GM21529 (cell line): ENCODE measurements at regions not wholly inside any gene's neighbourhood (a gene's known extent, or its start where the extent isn't known, plus 50 kb on each side); places are given as distances from the start of the nearest gene placed in this dataset.

Experiments used
- ATAC-seq: cut with Tn5 transposase; IDR thresholded peaks from one replicate; pipeline ENCODE4 v1.9.1; 2021; ENCODE audit not compliant: unreplicated experiment

GRCh38 chr16:56140645-56141044 is 50.6 kb upstream of the GNAO1 start:
- ATAC-seq, result no peak

- ATAC-seq, result no peak
These were observed 54.0 kb upstream of the GNAO1 start for GRCh38 chr16:56137269-56137668.

GRCh38 chr16:56136256-56136655 is 55.0 kb upstream of the GNAO1 start:
- ATAC-seq, result no peak

DNA sequence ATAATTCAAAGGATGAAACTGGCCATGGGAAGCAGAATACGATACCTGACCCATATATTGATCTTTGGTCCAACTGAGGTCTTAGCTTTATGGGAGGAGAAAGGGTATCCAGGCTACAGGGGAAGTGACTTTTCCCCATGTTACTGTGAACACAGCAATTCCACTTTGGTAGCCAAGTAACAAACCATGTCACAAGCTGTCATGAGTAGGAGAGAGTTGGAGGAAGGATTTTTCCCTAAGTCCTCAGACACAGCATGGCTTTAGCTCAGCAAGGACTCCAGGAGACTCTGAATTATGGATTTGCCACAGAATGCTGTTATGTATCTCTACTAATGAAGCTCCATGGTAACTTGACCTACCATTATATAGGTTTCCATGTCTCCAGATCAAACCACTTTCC is 56.5 kb upstream of the GNAO1 start:
- no peak for ATAC-seq

DNA sequence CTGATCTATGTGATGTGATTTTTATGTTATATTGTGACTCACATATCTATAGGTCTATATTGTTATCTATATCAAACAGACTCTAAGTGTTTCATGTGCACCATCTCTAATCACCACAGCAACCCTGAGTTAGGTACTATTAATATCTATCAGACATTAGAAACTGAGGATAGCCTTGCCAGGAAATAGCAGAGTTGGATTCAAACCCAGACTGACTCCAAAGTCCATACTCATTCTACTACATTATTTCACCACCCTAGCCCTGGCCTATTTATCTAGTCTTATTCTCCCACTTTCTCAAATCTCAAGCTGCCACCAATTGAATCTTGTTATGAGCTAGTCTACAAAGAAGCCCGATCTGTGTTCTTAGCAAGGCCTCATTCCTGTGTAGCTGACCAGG is 65.4 kb upstream of the GNAO1 start:
- no peak for ATAC-seq

DNA sequence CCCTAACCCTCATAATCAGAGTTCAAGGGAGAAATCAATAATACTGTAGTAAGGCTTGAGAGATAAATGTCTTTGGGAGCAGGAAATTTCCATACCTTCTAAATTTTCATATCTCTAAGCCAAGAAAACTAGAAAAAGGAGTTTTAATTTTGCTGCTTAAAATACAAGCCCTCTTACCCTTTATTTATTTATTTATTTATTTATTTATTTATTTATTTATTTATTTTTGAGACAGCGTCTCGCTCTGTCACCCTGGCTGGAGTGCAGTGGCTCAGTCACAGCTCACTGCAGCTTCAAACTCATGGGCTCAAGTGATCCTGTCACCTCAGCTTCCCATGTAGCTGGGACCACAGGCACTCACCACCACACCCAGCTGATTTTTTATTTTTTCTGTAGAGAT is 69.0 kb upstream of the GNAO1 start:
- no peak for ATAC-seq

DNA sequence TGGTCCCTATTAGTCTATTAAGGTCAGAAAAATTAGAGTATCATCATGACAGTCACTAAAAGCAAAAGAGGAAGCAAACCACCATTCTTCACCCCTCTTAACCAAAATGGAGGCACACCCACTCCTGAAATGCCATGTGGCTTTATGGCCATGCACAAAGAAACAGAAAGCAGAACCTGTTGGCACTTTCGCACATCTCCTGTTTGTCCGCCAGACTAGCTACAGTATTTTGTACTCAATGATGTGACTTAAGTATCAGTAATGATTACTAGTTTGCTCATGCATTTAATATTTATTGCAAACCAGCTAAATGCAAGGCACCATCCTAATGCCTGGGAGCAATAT is 70.2 kb upstream of the GNAO1 start:
- ATAC-seq, result no peak

GRCh38 chr16:56120447-56121155 is 70.7 kb upstream of the GNAO1 start:
- no peak for ATAC-seq

DNA sequence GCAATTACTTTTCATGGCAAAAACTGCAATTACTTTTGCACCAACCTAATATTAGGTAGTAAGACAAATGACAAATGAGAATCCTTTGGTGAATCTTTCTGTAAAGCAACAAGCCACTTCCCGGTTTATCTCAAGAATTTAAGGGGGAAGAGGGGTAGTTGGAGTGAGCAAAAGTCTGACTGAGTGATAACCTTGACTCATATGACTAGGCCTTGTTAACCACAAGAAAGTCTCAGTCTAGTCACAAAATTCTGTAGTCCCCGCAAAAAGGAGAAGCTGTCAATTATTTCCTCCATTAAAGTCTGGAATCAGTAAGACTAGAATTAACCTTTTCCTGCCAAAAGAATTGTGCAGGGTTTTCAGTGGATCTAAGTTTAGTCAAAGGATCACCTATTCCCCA is 72.2 kb upstream of the GNAO1 start:
- no peak for ATAC-seq

DNA sequence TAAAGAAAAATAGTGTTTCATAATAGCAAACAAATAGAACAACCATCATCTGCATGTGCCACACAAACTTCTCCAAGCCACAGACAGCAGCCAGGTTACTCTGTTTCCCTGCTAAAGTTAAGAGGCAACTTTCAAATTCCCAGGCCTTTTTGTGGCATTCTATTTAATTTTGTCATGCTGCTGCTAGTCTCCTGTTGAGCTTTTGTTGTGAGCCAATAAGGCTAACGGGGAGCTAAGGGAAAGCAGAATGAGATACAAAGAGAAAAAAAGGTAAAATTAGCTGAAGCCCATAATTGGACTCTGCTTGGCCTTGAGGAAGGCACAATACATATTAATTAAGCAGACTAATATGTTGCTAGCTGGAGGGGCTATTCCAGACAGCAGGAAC is 74.7 kb upstream of the GNAO1 start:
- no peak for ATAC-seq

DNA sequence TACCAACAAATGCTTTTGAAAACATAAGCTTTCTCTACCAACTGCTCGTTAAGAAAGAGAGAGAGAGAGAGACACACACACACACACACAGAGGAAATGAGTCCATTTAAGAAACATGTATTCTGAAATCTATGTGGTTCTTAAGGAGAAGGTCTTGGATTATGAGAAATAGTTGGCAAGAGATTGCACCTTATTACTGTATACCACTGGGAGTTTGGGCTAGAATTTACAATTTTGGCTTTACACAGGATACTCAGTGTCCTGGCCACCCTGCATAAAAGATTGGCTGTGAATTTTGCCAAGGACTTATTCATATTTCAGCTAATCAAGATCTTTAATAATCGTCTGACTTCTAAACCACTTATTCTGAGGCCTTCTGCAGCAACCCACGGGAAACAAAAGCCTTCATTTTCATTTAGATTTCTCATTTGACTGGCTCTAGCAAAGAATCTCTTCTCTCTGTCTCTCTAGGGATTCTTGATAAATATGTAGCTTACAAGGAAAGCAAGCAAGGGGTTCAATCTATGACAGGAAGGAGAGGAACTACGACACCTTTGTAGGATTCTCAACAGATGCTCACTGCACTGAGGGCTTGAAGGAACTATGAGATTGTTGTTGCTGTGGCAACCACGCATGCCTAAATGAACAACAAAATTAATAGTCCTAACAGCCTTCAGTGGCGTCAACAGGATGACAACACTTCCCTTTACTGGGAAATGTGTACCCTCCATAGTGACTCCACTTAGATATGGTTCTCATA is 75.3 kb upstream of the GNAO1 start:
- ATAC-seq, result no peak

GRCh38 chr16:56113223-56113622 is 78.1 kb upstream of the GNAO1 start:
- no peak for ATAC-seq

DNA sequence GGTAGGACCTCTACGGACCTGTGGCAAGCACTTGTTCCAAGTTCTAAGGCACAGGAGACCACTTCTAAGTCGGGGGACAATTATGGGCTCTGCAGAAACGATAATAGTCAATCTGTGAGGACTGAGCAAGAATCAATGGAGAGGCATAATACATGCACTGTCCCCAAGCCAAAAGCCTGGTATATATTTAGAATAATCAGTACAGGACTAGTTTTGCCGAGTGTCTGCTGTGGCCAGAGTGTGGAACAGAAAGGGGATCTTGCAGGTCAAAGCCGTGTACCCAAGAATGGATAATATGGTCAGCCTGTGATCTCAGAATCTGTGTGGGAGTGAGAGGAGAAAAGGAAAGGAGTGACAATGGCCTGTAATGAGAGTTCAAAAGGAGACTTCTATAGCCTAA is 80.2 kb upstream of the GNAO1 start:
- ATAC-seq, result no peak

GRCh38 chr16:56109994-56110393 is 81.3 kb upstream of the GNAO1 start:
- ATAC-seq, result no peak

- no peak for ATAC-seq
These were observed 82.1 kb upstream of the GNAO1 start for GRCh38 chr16:56109205-56109604.

- no peak for ATAC-seq
These were observed 82.6 kb upstream of the GNAO1 start for GRCh38 chr16:56108724-56109123.

- no peak for ATAC-seq
These were observed 83.2 kb upstream of the GNAO1 start for GRCh38 chr16:56108056-56108471.

DNA sequence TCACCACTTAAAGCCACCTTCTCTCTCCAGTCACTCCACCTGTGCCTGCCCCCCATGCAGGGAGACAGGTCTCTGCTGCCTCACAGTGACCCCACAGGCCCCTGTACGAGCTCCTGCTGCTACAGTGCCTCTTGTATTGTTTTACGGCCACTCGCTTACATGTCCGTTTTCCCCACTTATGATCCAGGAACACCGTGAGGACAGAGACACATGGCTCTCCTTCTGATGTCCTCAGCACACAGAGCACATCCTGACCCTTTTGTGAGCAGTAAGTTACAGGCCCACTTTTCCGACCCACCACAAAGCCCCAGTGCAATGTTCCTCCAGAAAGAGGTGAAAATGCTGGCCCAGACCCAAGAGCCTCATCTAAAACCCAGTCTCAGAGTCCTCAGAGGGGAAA is 84.8 kb upstream of the GNAO1 start:
- ATAC-seq, result no peak

- no peak for ATAC-seq
These were observed 88.4 kb upstream of the GNAO1 start for GRCh38 chr16:56102906-56103305.

DNA sequence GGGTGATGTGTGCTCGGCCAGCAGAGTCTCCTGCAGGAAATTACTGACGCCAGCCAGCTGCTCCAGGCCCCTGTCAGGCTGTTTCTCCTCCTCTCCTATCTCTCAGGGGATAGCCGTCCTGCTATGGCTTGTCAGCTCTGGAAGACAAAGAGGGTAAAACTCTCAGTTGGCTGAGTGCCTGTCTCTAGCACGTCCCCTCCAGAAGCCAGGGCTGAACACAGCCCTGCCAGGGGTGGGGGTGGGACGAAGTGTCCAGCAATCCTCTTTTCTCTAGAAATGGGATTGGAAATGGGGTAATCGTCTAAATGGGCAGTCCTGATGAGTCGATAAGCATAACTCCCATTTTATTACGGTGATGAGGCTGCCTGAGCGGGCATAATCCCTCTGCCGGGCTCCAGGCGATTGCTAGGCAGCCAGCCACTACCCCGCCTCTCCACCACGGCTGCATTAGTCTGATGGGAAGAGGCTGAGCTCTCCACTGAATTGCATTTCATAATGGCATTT is 89.1 kb upstream of the GNAO1 start:
- ATAC-seq, result no peak

GRCh38 chr16:56101480-56101879 is 89.8 kb upstream of the GNAO1 start:
- no peak for ATAC-seq

- ATAC-seq, result no peak
These were observed 94.0 kb upstream of the GNAO1 start for GRCh38 chr16:56097306-56097705.

DNA sequence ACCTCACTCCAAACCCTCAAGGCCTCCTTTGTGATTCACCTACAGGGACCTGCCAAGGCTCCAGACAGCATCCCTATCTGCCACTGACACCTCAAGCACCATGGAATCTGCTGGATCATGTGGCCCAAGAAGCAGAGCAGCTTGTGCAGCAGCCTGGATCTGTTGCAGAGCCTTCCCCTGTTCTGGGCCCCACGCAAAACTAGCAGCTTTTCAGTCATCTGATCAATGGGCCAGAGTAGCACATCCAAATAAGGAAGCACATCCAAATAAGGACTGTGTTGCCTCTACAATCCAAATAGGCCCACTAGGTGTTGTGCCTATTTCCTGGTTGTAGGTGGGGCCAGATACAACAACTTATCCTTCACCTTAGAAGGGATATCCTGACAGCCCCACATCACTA is 97.1 kb upstream of the GNAO1 start:
- ATAC-seq, result no peak
